GM18502 (cell line): ENCODE measurements at regions not wholly inside any gene's neighbourhood (a gene's known extent, or its start where the extent isn't known, plus 50 kb on each side); places are given as distances from the start of the nearest gene placed in this dataset.

Experiments
- ATAC-seq: cut with Tn5 transposase; IDR thresholded peaks from one replicate; pipeline ENCODE4 v1.9.1; 2021; ENCODE audit warnings: mild to moderate bottlenecking; ENCODE audit not compliant: unreplicated experiment, poor library complexity

GRCh38 chr4:186927624-186928023, 204.0 kb upstream of the FAT1 start:
- ATAC-seq: no peak

- no peak for ATAC-seq
These were observed 206.4 kb upstream of the FAT1 start for GRCh38 chr4:186930024-186930423.

- no peak for ATAC-seq
These were observed 207.9 kb upstream of the FAT1 start for GRCh38 chr4:186931519-186931918.

DNA sequence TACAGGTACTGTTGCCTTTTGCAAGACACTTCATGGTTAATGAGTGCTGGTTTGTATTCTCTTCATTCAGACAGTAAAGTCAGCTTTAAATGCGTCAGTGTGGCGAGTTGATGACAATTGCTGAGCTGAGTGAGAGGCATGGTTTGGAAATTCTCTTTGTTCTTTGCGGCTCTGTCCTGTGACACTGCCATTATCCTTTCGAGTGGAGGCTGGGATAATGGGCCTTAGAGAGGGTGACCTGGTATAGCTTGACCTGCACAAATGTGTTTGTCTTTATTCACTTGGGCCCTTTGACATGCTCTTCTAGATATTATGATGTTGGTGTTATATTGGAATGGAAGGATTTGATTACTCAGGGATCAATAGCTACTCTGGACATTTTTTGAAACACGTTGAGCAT, 208.5 kb upstream of the FAT1 start:
- no peak for ATAC-seq

GRCh38 chr4:186932631-186933187, 209.1 kb upstream of the FAT1 start:
- no peak for ATAC-seq

DNA sequence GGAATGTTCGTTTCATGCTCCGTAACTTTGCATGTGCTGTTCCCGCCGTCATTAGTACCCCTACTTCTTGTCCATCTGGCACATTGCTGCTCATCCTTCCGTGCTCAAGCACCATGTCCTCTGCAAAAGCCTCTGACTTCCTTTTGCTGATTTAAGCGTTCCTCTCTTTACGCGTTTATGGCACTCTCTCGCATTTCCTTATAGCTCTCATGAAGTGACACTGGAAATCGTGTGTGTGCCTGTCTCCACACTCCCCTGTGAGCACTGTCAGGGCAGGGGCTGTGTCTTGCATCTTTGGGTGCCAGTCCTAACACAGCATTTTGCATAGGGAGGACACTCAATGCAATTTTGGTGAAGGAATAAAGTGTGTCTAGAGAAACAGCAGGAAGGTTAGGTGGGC, 210.6 kb upstream of the FAT1 start:
- ATAC-seq: no peak

DNA sequence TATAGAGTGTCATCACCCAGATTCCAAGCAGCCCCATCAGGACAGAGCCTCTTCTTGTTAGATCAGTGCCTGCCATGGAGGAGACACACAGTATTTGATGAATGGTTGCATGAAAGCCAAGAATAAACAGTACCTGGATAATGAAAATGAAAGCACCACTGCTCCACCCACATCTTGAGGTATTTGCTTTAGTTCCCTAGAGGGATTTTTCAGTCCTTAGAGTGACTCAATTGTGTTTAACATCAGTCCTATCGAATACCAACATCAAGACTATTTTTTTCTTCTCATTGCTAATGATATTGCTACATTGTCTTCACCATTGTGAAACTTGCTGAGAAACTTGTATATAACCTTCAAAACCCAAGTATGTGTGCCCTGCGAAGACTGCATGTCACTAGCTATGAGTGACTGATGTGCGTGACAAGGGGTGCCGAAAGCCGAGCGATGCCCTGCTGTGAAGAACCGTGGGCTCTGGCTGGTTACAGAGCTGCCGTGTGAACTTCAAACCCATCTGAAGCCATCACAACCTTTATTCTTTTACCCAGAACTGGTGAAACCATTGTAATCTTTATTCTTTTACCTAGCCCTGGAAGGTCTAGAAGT, 211.3 kb upstream of the FAT1 start:
- no peak for ATAC-seq

DNA sequence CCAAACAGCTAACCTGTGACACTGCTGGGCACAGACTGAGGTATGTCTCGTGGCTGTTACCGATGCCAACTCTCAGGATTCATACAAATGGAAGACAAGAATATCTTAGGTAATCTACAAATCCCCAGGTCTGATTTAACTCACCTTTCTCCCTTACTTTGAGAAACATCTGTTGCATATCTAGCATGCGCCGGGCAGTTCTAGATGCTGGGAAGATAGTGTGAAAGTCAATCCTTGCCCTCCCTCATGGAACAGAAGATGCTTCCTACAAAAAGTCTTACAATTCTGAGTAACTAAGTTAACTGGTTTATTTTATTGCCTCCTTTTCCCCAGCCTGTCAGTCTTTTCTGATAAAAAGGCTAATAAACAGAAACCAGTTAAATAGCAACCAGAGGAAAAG, 212.2 kb upstream of the FAT1 start:
- no peak for ATAC-seq

DNA sequence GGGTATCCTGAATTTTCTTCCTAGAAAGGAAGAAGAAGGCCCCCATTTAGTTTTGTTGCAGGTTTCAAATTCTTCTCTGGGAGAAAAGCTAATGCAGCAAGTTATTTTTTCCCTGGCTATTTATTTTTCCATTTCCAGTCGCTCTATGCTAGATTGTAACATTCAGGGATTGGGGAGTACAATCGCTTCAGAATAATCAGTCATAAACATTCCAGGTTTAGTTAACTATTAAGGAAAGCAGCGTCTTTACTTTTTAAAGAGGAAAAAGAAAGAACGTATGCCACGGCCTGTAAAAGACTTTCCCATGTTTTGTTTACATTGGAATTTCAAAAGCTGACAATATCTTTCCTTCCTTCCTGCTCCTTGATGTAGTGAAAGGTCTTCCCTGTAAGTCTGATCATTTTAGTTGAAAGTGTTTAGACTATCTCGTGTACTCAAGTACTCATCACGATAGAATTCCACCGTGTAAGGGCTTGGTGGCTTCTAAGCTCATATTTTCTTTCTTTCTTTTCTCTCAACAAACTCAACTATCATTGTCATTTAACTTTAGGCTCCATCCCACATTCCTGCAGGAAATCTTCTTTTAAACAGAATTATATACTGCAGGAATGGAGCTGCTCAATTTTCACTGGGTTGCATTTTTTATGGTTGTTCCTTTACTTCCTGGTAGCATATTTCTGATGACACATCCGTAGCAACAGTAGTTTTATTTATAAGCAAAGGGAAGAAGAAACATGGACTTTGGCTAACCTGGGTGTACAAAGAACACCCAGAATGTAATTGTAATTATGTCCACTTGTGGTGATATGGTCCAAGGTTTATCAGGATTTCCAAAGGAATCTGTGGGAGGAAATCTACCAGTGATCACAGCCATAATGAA, 213.1 kb upstream of the FAT1 start:
- no peak for ATAC-seq

- no peak for ATAC-seq
These were observed 215.6 kb upstream of the FAT1 start for GRCh38 chr4:186939226-186939625.

- no peak for ATAC-seq
These were observed 216.1 kb upstream of the FAT1 start for GRCh38 chr4:186939766-186940165.

DNA sequence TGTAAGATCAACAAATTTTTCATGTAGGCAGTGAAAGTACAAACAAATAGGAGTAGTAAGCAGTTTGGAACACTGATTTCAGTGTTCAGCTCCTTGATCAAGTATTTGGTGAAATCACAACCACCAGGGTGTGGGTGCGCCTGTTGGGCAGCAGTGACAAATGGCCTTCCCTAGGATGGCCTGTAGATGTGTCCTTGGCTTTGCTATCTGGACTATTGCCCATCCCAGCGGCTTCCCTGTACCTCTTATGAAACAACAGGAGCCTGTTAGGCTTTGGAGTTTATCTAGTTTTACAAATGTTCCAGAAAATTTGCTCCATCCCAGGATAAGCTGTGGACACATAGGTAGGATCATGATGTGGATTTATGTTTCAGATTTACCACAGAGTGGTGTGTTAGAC, 216.8 kb upstream of the FAT1 start:
- no peak for ATAC-seq

GRCh38 chr4:186942758-186943377, 219.2 kb upstream of the FAT1 start:
- ATAC-seq: no peak

GRCh38 chr4:186943411-186943810, 219.8 kb upstream of the FAT1 start:
- no peak for ATAC-seq

GRCh38 chr4:186946136-186946535, 222.5 kb upstream of the FAT1 start:
- ATAC-seq: no peak

GRCh38 chr4:186946682-186947294, 223.1 kb upstream of the FAT1 start:
- ATAC-seq: no peak

- ATAC-seq: no peak
These were observed 224.9 kb upstream of the FAT1 start for GRCh38 chr4:186948361-186949242.

DNA sequence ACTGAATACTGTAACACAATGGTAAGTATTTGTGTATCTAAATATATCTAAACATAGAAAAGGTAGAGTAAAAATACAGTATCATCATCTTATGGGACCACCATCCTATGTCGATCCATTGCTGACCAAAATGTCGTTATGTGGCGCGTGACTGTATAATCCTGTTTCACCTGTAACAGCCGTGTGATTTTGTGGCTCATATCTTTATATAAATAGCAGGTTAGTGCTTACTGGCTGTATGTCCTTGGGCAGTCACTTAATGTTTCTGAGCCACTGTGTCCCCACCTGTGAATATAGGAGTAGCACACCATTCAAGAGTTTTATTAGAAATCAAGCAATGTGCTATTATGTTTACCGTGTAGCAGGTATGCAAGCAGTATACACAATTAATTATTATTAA, 226.2 kb upstream of the FAT1 start:
- ATAC-seq: no peak

DNA sequence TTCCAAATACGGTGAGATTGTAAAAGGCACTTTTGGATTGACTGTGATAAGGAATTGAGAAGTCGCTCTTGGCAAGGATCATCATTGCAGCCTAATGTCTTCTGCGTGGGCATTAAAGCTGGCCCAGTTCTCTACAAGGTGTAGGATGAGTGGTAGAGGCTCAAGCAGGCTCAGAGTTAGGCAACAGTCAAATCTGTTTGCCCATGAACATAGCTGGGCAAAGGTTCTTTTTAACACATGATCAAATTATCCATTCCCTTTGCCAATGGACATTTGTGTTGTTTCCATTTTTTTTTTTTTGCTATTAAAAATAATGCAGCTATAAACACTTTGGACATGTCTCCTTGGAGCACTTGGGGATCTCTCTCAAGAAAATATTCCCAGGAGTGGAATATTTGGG, 229.1 kb upstream of the FAT1 start:
- no peak for ATAC-seq
